ENCODE measurements at regions not wholly inside any gene's neighbourhood (a gene's known extent, or its start where the extent isn't known, plus 50 kb on each side); places are given as distances from the start of the nearest gene placed in this dataset.
A peak's percentile ranks its signal among the peaks of the same experiment; 100 is the strongest.

- TF ChIP-seq FOXA1 (IDR thresholded peaks at IDR 0.05) (no peak), EGR1 (IDR thresholded peaks at IDR 0.05; ENCODE audit: low read depth in 2 of 2) (no peak), TAF1 (conservative IDR thresholded peaks at IDR 0.05) (no peak), CTCF (IDR thresholded peaks at IDR 0.05; ENCODE audit: low read depth, low read length, missing input control) (no peak), RAD21 (IDR thresholded peaks at IDR 0.05) (no peak), JUND (IDR thresholded peaks at IDR 0.05) (no peak), MAX (IDR thresholded peaks at IDR 0.05) (no peak), ZBTB33 (IDR thresholded peaks at IDR 0.05) (no peak), FOXA2 (IDR thresholded peaks at IDR 0.05) (no peak), HNF4G (IDR thresholded peaks at IDR 0.05) (no peak), GABPA (IDR thresholded peaks at IDR 0.05 in 1 of 2, conservative IDR thresholded peaks at IDR 0.05 in 1 of 2) (no peak), SP1 (IDR thresholded peaks at IDR 0.05) (no peak), RXRA (IDR thresholded peaks at IDR 0.05) (no peak), HNF4A (conservative IDR thresholded peaks at IDR 0.05) (no peak), YY1 (IDR thresholded peaks at IDR 0.05) (no peak), ATF3 (IDR thresholded peaks at IDR 0.05) (no peak)
- 85% methylated on average over 26 of the region's 26 CpGs for WGBS
- H3K4me3 ChIP-seq (ENCODE audit: low read depth in 1 of 3, low read length in 3 of 3), result no peak overlapping the region
- no peaks in the 10 kb centered on the region for H3K36me3 ChIP-seq (ENCODE audit: control insufficient read depth in 4 of 4, insufficient read depth in 3 of 4, low read depth in 1 of 4, low read length in 3 of 4)
- H3K27me3 ChIP-seq (ENCODE audit: control insufficient read depth in 4 of 4, insufficient read depth in 4 of 4, low read length in 3 of 4), result no peaks in the 10 kb centered on the region
- peaks cover 0 to 8% (median 3%) of the 10 kb centered on the region in 4 donors for H3K4me1 ChIP-seq (ENCODE audit: control insufficient read depth in 4 of 4, insufficient read depth in 4 of 4, low read length in 3 of 4)
- H3K9ac ChIP-seq (ENCODE audit: low read depth in 1 of 2, low read length in 2 of 2), result no peak overlapping the region
- H3K27ac ChIP-seq (ENCODE audit: low read depth in 1 of 2, low read length in 2 of 2), result peak overlapping the region in 1 of 2 donors; percentile 19
- DNase-seq (ENCODE audit: low spot score), result no peak
- no peaks in the 10 kb centered on the region for H3K9me3 ChIP-seq (ENCODE audit: control insufficient read depth in 4 of 4, low read length in 3 of 4)
Measured at GRCh38 chr2:238701341-238702206, 146.3 kb upstream of the TWIST2 start.

- no peak overlapping the region for H3K4me3 ChIP-seq (ENCODE audit: low read depth in 1 of 3, low read length in 3 of 3)
- no peak for DNase-seq (ENCODE audit: low spot score)
- no peak overlapping the region for H3K9ac ChIP-seq (ENCODE audit: low read depth in 1 of 2, low read length in 2 of 2)
- H3K27me3 ChIP-seq (ENCODE audit: control insufficient read depth in 4 of 4, insufficient read depth in 4 of 4, low read length in 3 of 4), result no peaks in the 10 kb centered on the region
- H3K36me3 ChIP-seq (ENCODE audit: control insufficient read depth in 4 of 4, insufficient read depth in 3 of 4, low read depth in 1 of 4, low read length in 3 of 4), result no peaks in the 10 kb centered on the region
- H3K9me3 ChIP-seq (ENCODE audit: control insufficient read depth in 4 of 4, low read length in 3 of 4), result no peaks in the 10 kb centered on the region
- WGBS, result 90% methylated on average over 21 of the region's 21 CpGs
- peaks cover 0 to 4% (median 1%) of the 10 kb centered on the region in 4 donors for H3K4me1 ChIP-seq (ENCODE audit: control insufficient read depth in 4 of 4, insufficient read depth in 4 of 4, low read length in 3 of 4)
- H3K27ac ChIP-seq (ENCODE audit: low read depth in 1 of 2, low read length in 2 of 2), result no peak overlapping the region
- TF ChIP-seq RAD21 (IDR thresholded peaks at IDR 0.05) (no peak), NR2F2 (IDR thresholded peaks at IDR 0.05) (no peak), YY1 (IDR thresholded peaks at IDR 0.05) (no peak), MAX (IDR thresholded peaks at IDR 0.05) (no peak), TAF1 (conservative IDR thresholded peaks at IDR 0.05) (no peak), ZBTB33 (IDR thresholded peaks at IDR 0.05) (no peak), RXRA (IDR thresholded peaks at IDR 0.05) (no peak), HNF4A (conservative IDR thresholded peaks at IDR 0.05) (no peak), REST (IDR thresholded peaks at IDR 0.05) (no peak), GABPA (IDR thresholded peaks at IDR 0.05 in 1 of 2, conservative IDR thresholded peaks at IDR 0.05 in 1 of 2) (no peak), FOXA2 (IDR thresholded peaks at IDR 0.05) (no peak)
Measured at GRCh38 chr2:238702276-238703052, 145.4 kb upstream of the TWIST2 start.
